Stimulated activated CD4-positive, alpha-beta T cell treated with anti-CD3 and anti-CD28 coated beads, Interleukin-4, amount 100 ng/mL, for 1 hour (primary cell): ENCODE measurements at regions not wholly inside any gene's neighbourhood (a gene's known extent, or its start where the extent isn't known, plus 50 kb on each side); places are given as distances from the start of the nearest gene placed in this dataset.

Source experiments
- DNase-seq: peaks from one replicate; pipeline ENCODE4 v3.0.0-alpha.2; 2020

DNA sequence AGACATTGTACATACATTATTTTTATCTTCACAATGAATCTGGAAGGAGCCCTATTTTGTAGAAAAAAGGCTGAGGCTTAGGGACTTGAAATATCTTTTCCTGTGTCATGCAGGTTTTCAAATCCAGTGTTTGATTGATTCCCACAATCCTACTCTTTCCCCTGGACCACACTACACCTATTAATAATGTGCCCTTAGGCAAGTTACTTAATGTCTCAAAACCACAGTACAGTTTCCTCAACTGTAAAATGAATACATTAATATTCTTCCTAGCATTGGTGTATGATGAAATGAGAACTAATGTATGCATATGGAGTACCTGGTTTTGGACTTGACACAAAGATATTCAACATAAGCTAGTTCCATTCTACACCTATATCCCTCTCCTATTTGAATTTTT is 313.3 kb upstream of the SP8 start:
- DNase-seq, result no peak

DNA sequence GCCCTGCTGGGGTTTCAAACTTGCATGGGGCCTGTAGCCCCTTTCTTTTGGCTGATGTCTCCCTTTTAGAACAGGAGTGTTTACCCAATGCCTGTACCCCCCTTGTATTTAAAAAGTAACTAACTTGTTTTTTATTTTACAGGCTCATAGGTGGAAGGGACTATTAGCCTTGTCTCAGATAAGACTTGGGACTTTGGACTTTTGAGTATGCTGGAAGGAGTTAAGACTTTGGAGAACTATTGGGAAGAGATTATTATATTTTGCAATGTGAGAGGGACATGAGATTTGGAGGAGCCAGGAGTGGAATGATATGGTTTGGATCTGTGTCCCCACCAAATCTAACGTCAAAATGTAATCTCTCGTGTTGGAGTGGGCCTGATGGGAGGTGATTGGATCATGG is 314.9 kb upstream of the SP8 start:
- DNase-seq, result no peak

- no peak for DNase-seq
Measured at GRCh38 chr7:21103426-21104123, 316.9 kb upstream of the SP8 start.

GRCh38 chr7:21104124-21104500 is 317.4 kb upstream of the SP8 start:
- DNase-seq, result no peak

- DNase-seq, result no peak
Measured at GRCh38 chr7:21106296-21106732, 319.6 kb upstream of the SP8 start.

DNA sequence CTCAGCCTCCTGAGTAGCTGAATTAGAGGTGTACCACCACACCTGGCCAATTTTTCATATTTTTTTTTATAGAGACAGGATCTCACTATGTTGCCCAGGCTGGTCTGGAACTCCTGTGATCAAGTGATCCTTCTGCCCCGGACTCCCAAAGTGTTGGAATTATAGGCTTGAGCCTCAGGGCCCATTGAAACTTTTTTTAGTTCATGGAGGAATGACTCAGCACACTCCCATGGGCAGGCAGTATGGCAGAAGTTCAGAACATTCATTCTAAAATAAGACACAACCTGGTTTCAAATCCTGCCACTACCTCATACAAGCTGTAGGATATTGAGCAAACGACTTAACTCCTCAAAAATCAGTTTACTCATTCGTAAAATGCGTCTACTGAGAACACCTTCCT is 320.4 kb upstream of the SP8 start:
- no peak for DNase-seq

- no peak for DNase-seq
Measured at GRCh38 chr7:21108182-21108581, 319.7 kb upstream of the SP4 start.

DNA sequence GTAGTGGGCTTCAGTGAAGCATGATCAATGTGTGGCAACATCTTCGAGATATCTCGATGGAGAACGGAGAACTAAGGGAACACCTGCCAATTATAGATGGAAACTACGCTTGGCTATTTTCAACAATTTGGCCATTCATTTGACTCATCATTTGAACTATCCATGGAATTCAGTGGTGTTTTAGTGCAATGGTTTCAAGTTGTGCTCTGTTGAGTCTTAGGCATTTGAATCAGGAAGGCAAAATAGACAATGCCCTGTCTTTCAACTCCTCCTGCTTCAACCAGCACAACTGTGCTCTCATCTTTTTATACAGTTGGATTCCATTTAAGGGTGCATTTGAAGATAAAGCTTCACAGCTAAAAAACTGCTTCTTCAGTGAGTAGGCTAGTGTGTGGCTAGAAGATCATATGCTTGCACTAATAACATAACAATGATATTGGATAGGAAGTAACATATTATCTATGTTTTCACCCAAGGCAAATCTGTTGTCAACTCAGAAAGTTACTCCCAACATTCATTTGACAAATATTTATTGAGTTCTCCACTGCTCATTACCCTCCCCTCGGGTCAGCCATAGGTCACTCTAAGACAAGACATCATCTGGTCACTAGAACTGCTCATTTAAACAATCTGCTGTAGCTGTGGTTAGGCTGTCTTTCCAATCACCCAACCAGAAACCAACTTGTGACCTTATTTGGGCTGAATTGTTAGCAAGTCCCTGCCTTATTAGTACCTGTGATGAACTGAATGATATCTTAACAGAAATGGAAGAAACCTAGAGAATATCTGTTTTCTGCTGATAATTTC is 314.1 kb upstream of the SP4 start:
- DNase-seq, result no peak

- DNase-seq, result no peak
Measured at GRCh38 chr7:21123586-21123985, 304.3 kb upstream of the SP4 start.

DNA sequence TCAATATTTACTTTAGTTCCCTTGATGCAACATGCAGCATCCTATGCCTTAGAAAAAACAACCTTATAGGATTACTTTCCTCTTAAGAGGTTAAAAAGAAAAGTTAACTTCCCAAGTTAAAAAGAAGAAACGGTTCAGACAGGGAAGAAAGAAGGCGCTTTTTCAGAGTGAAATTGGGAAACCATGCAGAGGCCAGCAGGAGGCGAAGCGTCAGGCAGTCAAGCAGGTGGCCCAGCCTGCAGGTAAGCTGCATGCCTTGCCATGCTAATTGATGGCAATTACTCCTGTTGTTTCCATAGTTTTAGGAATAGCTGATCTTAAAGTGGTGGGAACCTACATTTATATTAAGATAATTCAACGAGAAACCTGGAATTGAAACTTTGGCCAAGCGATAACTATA is 302.6 kb upstream of the SP4 start:
- no peak for DNase-seq

DNA sequence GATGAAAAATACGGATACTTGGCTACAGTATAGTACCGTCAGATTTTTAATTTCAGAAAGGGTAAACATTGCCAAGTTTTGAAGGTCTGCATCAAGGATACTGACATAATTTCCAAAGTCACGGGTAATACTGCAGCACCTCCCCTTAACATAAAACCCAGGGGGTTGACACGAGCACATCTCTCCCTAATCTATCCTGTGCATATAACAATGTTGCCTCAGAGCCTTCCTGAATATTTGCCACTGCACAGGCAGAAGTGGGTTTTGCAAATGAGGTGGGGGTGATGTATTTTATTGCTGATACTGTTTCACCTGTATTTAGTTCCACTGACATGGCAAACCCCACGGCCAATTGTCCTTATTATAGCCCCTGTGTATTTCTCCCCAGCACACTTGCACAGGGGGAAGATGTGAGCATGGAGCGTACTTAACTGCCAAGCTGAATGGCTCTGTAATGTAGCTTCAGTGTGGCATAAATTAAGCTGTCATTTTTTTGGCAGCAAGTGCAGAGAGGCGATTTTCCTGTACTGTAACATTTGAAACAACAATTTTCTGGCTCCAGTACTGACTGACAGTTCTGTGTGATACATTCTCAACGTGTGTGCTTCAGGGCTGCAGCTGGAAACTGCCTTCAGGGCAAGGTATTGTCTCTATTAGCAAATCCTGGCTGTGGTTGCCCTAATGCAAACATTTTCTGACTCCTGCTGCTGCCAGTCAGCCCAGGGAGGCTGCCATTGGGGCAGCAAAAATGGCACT is 299.6 kb upstream of the SP4 start:
- DNase-seq, result no peak

DNA sequence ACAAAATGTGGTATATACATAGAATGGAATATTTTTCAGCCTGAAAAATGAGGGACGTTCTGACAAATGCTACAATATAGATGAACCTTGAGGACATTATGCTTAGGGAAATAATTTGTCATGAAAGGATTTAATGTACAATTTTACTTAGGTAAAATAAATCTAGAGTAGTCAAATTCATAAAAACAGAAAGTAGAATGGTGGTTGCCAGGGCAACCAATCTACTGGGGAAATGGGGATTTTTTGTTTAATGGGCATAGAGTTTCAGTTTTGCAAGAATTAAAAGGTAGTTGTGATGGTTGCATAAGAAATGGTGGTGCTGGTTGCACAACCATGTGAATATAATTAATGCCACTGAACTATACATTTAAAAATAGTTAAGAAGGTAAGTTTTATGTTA is 296.0 kb upstream of the SP4 start:
- DNase-seq, result no peak

- no peak for DNase-seq
Measured at GRCh38 chr7:21134631-21135030, 293.3 kb upstream of the SP4 start.

GRCh38 chr7:21135437-21135836 is 292.4 kb upstream of the SP4 start:
- no peak for DNase-seq

- DNase-seq, result no peak
Measured at GRCh38 chr7:21137640-21138039, 290.2 kb upstream of the SP4 start.

- DNase-seq, result no peak
Measured at GRCh38 chr7:21140622-21141021, 287.3 kb upstream of the SP4 start.

DNA sequence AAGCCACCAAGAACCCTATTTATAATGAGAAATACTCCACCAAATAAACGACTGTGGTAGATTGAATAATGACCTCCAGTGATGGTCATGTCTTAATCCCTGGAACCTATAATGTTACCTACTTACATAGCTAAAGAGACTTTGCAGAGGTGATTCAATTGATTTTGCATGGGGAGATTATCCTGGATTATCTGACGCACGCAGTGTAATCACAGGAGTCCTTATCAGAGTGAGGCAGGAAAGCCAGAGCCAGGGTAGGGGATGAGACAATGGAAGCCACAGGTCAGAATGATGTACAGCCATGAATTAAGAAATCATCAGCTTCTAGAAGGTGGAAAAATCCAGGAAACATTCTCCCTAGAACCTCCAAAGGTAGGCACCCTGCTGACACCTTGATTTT is 286.4 kb upstream of the SP4 start:
- no peak for DNase-seq

GRCh38 chr7:21142081-21142480 is 285.8 kb upstream of the SP4 start:
- no peak for DNase-seq

GRCh38 chr7:21146642-21147423 is 281.1 kb upstream of the SP4 start:
- DNase-seq, result no peak

GRCh38 chr7:21149809-21150208 is 278.1 kb upstream of the SP4 start:
- no peak for DNase-seq

DNA sequence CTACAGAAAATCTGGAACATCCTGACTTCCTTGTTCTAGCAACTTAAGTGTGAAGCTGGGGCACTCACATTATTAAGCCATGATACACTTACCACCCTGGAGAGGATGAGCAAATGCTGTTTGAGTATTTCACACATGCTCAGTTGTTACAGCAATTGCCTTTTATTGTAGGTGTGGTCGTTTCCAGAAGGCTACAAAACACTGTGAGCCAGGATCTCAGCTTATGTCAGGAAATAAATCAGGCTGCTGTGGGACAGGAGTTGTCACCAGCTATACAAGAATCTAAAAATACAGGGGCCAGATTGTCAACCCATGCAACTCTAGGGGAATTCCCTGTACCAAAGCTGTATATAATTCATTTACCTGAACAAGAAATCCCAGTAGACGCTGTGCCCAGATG is 273.3 kb upstream of the SP4 start:
- no peak for DNase-seq

- no peak for DNase-seq
Measured at GRCh38 chr7:21159506-21159905, 268.4 kb upstream of the SP4 start.

DNA sequence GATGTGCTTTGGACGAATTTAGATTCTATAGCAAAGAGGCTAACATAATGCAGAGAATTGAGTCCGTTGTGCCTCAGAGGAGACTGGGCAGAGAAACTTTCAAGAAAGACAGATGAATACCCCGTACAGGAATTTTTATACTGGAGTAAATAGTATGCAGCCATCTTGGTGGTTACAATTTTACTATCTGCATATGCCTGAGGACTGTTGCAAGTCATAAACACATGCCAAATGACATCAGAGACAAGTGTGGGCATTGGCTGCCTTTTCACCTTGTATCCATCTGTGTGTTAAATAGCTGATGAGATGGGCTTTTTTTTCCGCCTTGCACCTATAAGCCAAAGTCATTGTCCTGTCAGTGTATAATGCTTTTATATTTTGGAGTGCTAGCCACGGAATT is 267.5 kb upstream of the SP4 start:
- DNase-seq, result no peak
